NCI-H2227 (cell line): ENCODE measurements at regions not wholly inside any gene's neighbourhood (a gene's known extent, or its start where the extent isn't known, plus 50 kb on each side); places are given as distances from the start of the nearest gene placed in this dataset.

Source experiments
- DNase-seq: peaks from one replicate; lab custom pipeline; 2025; ENCODE audit not compliant: unreplicated experiment; lab: John Stamatoyannopoulos, UW

- DNase-seq, result no peak
Measured at GRCh38 chr2:195413422-195413821, 243.6 kb upstream of the SLC39A10 start.

GRCh38 chr2:195411219-195411687, 245.8 kb upstream of the SLC39A10 start:
- DNase-seq, result no peak

- DNase-seq, result no peak
Measured at GRCh38 chr2:195410074-195410671, 246.9 kb upstream of the SLC39A10 start.

- no peak for DNase-seq
Measured at GRCh38 chr2:195408811-195409210, 248.2 kb upstream of the SLC39A10 start.

GRCh38 chr2:195408196-195408595, 248.8 kb upstream of the SLC39A10 start:
- DNase-seq, result peak; percentile 55

- no peak for DNase-seq
Measured at GRCh38 chr2:195407783-195408182, 249.2 kb upstream of the SLC39A10 start.

- DNase-seq, result peak; percentile 10
Measured at GRCh38 chr2:195406886-195407603, 250.0 kb upstream of the SLC39A10 start.

GRCh38 chr2:195404651-195405050, 252.4 kb upstream of the SLC39A10 start:
- no peak for DNase-seq

GRCh38 chr2:195396479-195396878, 260.5 kb upstream of the SLC39A10 start:
- no peak for DNase-seq

- no peak for DNase-seq
Measured at GRCh38 chr2:195395362-195395761, 261.7 kb upstream of the SLC39A10 start.

GRCh38 chr2:195392446-195393336, 264.3 kb upstream of the SLC39A10 start:
- no peak for DNase-seq

- DNase-seq, result no peak
Measured at GRCh38 chr2:195390686-195391321, 266.2 kb upstream of the SLC39A10 start.

- no peak for DNase-seq
Measured at GRCh38 chr2:195388028-195388427, 269.0 kb upstream of the SLC39A10 start.

GRCh38 chr2:195382186-195382585, 274.8 kb upstream of the SLC39A10 start:
- DNase-seq, result no peak

GRCh38 chr2:195370167-195370943, 286.7 kb upstream of the SLC39A10 start:
- no peak for DNase-seq

GRCh38 chr2:195369218-195369587, 287.8 kb upstream of the SLC39A10 start:
- no peak for DNase-seq

- DNase-seq, result no peak
Measured at GRCh38 chr2:195368249-195369217, 288.5 kb upstream of the SLC39A10 start.

- DNase-seq, result no peak
Measured at GRCh38 chr2:195367809-195368208, 289.2 kb upstream of the SLC39A10 start.
